HG02678 (cell line): ENCODE measurements at regions not wholly inside any gene's neighbourhood (a gene's known extent, or its start where the extent isn't known, plus 50 kb on each side); places are given as distances from the start of the nearest gene placed in this dataset.
"Not testable (repeated sequence)": the region's sequence is repeated elsewhere in the genome, so short reads cannot be mapped to it uniquely, and the experiment has no call there.

Source experiments
- ATAC-seq: cut with Tn5 transposase; IDR thresholded peaks from one replicate; pipeline ENCODE4 v1.9.1; 2021; ENCODE audit warnings: mild to moderate bottlenecking, moderate library complexity; ENCODE audit not compliant: unreplicated experiment

DNA sequence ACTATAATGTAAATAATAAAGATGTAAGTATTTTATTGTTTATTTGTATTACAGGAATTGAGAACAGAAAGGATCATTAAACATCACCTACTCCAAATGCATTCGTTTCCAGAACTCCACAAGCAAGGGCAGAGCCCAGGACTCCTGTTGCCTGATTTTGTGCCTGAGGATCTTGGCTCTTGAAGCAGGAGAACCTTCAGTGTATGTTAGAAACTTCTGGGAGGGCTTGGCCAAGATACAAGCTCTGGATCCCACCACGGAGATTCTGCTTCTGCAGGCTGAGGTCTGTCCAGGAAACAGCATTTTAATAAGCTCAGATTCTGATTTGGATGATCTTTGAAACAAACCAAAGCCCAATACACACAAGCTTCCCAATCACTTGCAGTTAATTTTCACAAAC, 142.4 kb upstream of the SOX11 start:
- ATAC-seq: no peak

DNA sequence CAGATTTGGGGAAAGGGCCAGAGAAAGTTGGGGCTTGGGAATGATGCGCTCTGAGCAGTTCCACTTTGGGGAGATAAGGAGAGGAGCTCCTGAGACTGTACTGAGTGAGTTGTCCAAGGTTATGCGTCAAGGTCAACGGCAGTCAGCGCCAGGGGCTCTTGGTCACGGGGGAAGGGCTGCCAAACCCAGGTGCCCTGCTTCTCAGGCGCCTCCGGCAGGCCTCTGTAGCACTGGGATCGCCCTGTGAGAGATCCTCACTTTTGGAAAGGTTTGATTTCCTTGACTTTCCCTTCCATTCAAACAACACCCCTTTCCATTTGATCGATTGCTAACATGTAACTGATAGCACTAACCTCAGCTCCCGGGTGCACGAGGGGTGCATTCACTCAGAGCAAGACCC, 136.5 kb upstream of the SOX11 start:
- no peak for ATAC-seq

DNA sequence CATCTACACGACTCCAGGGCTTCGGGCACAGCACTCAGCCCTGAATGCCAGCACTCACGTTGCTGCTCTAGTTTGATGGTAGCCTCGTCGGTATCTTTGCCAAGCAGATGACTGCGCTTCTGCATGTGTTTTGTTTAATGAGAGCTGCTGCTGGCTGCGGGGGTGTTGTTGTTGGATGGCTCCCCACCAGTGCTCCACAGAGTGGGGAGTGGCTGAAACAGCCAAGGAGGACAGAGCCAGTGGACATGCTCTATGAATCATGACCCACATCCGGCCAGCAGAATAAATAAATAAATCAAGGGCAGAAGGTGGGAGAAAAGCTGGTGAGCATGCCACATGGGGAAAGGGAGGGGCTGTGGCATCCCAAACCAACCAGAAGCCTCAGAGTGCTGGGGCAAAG, 131.2 kb upstream of the SOX11 start:
- no peak for ATAC-seq

DNA sequence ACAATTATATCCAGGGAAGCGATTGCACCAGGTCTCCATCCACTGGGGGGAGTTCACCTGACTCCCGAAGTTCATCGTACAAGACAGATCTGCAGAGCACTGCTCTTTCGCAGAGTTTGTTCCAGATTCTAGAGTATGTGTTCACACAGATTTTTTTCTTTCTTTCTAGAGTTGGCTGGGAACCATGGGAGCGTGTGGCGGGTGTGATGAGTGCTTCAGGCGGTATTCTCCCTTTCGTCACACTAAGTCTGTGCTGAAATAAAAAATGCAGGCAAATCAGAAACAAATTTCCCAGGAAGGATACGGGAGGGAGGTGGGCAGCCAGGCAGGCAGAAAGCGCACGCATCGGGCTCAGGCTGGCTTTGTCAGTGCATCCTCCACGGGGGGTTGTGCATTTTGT, 129.8 kb upstream of the SOX11 start:
- ATAC-seq: no peak

DNA sequence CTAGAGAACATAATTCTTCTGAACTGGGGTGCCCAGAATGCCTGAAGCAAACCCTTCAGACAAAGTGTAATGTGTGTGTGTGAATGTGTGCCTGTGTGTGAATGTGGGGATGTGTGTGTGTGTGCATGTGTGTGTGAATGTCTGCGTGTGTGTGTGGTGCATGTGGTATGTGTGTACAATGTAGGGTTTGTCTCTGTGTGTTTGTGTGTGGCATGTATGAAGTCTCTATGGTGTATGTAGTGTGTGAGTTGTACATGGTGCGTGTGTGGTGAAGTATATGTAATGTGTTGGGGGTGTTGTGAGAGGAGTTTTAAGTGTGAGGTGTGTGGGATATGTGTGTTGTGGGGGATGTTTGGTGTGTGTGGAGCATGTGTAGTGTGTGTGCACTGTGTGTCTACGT, 129.3 kb upstream of the SOX11 start:
- no peak for ATAC-seq

DNA sequence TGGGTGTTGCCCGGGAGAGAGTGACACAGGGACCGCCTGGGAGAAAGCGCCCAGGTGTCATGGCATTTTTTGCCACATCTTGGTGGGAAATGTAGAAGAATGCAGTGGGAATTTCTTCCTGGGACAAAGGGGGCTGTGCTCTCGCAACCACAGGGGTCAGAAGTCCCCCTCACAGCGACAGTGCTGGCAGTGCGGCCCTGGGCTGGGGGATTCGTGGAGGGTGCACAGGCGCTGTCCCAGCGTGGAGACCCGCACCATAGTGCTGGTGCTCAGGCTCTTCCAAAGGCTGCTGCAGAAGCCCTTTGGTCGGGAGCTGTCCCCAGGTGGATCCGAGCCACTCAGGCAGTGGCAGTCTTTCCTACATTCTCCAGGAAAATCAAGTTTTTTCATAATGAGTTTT, 128.8 kb upstream of the SOX11 start:
- no peak for ATAC-seq

DNA sequence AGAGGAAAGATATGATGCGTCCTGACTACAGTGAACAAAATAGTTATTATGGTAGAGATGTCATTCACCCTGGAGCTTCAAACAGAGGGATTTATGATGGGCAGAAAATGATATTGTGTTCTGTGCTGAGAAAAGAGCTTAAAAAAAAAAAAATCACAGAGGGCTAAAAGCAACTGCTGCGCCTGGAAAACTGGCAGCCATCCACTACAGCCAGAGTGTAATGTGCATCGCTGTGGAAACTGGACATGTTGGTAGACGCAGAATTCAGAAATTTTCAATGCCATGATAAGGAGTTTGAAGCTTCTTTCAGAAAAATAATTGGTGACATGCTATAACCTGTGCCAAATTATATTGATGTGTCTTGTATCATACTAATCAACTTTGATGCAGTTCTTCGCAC, 122.9 kb upstream of the SOX11 start:
- no peak for ATAC-seq

DNA sequence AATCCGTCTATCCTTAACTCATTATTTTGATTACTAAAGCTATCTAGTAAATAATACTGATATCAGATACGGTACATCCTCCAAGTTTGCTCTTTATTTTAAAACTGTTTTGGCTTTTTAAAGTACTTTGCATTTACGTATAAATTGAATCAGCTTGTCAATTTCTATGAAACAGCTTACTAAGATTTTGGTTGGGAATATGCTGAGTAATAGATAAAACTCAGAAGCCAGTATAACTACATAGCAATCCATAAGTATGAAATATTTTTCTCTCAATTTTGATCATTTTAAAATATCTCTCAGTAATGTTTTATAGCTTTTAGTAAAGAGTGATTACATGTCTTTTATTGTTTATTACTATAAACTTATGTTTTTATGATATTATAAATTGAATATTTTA, 116.2 kb upstream of the SOX11 start:
- no peak for ATAC-seq

DNA sequence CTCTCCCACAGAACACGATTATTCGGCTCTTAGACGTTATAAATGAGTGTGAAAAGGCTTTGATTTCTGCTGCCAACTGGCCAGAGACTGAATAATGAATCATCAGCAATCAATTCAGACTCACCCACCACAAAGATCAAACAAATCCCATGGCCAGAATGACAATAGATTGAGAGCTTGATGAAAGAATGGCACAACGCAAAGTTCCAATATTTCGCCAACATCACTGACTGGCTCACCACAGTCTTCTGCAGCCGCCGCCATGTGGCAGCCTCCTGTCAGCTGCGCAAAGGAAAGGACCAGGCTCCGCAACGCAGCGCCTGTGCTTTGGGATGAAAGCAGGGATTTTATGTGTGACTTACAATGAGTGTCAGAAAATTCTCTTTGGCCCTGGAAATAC, 104.4 kb upstream of the SOX11 start:
- no peak for ATAC-seq

DNA sequence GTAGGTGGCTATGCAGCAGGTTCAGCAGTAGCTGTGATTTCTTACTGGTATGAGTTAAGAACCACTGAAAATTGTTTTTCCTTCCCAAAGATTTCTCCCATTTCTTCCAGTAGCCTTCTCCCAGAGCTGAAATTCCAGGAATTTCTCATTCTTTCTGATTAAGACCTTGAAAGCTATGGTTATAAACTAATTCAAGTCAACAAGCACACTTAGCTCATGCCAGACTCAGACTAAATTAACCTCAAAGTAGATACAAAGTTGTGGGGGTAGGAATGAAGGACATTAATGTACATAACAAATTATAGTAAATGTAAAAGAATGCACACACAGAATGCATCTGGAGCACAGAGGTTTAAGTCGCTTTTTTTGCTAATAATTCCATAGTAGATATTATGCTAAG, 103.6 kb upstream of the SOX11 start:
- no peak for ATAC-seq

DNA sequence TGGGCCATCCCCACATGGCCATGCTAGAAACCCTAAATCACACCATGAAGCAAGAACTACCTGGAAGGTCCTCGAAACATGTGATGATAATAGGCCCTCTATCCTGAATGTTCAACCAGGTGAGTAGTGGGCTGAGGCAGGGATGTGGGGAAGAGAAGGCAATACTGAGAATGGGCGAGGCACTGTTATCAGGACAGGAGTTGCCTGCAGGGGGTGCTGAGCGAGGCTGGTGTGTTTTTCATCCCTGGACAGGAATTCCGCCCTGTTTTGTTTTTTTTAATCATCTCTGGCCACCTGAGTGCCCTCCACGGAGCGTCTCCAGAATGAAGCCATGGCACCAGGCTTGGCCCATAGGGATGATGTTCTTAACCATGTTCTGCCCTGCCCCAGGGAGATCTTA, 103.0 kb upstream of the SOX11 start:
- ATAC-seq: no peak

DNA sequence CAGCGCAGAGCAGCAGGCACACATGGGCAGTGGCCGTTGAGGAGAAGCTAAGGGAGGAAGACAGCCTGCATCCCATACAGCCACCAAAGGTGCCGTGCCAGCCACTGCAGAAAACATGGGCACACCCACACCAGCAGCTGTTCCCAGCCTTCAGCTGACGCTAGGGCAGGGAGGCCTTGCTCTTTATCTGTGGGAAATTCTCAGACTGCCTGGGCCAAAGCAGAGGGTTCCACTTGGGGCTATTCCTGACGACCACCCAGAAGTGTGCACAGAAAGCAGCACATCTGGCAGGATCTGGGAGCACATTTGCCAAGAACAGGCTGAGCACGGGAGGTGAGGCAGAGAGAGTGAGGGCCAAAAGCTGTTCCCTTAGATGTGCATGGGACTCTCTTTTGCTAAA, 101.3 kb upstream of the SOX11 start:
- ATAC-seq: no peak

DNA sequence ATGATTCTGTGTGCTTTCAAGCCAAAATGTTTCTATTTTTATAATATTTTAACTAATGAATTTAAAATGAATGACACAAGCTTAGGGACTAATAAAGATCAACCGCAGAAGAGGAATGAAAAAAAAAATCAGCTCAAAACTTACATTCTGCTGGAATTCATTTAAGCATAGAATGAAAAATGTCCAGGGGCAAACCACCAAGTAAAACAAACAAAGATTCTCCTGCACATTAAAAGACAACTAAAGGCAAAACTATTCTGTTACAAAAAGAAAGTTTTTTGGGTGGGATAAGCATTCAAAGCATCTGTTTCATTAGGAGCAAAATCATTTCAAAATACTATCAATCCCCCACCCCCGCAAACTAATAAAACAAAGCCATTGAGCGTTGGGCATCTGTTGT, 99.3 kb upstream of the SOX11 start:
- ATAC-seq: no peak

DNA sequence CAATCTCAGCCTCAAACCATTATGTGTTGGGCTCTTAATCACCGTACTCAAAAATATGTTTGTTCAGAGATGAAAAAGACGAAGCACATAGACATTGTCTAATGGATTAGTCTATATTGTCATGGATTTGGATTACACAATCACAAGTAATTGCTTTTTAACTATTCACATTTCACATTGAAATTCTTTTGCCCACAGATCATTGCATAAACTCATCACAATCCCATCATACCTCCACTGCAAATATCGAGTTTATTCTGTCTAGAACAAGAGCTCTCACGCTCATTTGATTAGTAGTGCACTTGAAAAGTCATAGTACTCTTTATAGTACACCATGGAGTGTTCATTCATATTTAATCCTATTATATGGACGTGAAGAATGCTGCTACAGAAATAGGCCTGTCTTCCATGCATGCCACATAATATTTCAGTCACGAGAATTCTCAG, 97.9 kb upstream of the SOX11 start:
- no peak for ATAC-seq

DNA sequence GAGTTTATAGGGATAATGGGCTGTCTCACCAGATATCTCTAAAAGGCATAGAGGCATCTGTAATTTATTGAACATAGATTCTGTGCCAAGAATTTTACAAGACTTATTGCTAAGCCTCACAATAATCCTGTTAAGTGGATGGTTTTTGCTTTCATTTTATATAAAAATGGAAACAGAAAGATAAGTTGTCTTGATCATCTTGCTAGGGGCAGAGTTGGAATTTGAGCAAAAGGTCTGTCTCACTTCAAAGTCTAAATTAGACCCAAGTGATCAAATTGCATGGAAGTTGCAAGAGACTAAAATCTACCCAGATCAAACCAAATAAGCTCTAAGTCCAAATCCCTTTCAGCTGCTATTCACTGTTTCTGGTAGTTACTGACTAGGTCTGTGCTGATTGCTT, 95.3 kb upstream of the SOX11 start:
- no peak for ATAC-seq

DNA sequence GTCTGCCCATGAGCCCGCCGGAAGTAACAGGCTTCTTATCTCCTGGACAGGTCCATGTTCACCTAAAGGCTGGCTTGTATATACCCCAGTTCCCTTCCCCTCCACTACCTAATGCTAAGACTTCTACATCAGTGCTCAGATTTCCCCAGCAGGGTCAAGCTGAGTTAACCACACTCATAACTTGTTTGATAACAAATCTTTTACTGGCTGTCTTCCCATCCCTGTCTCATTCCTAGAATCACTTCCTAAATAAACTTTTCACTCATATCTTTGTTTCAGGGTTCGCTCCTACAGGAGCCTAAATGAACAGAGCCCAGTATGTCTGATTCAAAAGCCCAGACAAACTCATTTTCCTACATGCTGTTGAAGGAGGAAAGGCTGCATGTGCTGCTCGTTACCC, 94.0 kb upstream of the SOX11 start:
- no peak for ATAC-seq

DNA sequence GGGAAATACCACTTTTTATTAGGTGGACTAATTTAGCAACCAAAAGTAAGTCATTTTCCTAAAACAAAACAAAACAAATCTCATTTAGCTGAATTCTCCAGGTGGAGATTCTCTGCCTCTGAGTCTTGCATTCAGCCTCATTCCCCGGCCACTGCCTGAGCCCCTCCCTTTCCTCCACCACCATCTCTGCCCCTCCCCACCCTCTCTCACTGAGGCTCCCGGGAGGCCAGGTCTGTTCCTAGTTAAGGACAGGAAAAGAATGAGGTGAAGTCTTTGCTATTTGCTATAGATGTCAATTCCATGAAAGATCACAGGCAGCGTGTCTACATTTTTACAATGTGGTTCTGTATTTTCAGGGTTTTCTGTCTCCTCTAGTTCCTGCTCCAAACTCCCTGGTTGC, 83.0 kb upstream of the SOX11 start:
- ATAC-seq: no peak

DNA sequence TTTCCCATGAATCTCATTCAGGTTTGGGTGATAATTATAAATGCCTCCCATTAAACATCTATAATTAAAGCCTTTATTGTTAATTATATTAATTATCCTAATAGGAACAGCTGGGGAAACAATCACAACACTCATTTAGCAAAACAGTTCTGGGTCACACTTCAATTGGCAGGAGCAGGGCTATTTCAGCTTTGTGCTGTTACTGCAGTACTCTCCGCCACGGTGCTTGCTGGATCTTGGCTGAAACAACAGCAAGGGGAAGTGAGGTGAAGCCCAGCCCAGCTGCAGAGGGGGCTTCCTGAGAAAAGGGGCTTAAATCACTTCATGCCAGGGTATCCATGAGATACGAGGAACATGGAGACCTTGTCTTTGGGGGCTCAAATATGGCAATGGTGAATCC, 79.5 kb upstream of the SOX11 start:
- ATAC-seq: no peak

DNA sequence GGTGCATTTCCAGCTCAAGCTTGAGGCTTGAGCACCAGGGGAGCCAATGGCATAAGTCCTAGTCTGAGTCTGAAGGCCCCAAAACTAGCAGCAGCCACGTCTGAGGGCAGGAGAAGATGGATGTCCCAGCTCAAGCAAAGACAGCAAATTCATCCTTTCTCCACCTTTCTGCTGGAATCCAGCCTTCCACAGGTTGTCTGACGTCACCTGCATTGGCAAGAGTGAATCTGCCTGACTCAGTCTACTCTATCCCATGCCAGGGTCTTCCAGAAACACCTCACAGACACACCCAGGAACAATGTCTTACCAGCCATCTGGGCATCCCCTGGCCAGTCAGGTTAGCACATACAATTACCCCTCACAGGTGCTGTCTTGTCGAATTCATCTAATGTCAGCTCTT, 76.2 kb upstream of the SOX11 start:
- no peak for ATAC-seq

DNA sequence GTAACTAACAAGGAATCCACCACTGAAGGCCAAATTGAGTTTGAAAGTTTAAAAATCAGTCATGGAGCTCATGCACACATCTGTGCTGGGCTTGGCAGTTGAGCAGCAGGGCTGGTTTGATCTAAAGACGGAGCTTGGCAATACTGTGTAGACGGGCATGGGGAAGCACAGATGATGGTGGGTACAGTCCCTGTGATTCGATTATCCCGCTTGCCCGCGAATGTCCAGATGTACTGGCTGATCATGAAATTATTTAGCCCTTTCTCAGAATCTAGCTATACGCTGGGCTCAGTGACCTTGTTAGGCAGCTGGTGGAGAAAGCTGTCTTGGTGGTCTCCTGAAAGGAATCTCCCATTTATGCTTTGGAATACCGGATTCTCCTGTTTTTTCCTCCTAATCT, 74.8 kb upstream of the SOX11 start:
- ATAC-seq: no peak

DNA sequence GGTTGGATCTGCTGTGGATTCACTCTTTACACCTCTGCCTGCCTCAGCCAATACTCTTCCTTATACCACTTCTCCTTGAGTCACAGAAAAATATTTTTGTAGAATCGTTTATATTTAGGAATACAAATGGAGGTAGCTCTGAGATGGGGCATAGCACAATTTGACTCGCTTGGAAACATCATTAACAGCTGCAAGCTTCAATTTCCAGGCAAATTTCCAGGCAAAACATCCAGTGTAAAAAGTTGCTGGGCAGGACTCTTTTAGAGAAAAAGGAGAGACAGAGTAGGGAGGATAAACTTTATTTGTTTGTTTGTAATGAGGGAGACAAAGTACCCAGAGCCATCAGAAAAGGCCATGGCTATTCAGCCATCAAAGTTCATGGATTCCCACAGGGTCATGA, 74.4 kb upstream of the SOX11 start:
- no peak for ATAC-seq

DNA sequence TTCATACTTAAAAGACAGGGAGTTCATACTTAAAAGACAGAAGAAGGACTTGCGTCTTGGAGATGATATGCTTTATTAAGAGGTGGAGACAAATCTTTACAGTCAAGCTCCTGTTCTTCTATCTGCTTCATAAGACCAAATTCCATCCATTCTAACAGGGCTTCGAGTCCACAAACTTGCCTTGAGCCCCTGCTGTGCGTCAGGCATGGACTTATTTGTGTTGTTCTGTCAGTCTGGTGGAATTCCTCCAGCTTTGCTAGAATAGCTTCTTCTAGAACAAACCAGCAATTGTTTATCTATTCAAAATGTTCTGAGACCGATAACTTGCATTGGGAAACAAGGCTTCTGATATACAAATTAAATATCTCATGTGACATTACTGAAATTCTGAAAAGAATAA, 73.9 kb upstream of the SOX11 start:
- no peak for ATAC-seq

DNA sequence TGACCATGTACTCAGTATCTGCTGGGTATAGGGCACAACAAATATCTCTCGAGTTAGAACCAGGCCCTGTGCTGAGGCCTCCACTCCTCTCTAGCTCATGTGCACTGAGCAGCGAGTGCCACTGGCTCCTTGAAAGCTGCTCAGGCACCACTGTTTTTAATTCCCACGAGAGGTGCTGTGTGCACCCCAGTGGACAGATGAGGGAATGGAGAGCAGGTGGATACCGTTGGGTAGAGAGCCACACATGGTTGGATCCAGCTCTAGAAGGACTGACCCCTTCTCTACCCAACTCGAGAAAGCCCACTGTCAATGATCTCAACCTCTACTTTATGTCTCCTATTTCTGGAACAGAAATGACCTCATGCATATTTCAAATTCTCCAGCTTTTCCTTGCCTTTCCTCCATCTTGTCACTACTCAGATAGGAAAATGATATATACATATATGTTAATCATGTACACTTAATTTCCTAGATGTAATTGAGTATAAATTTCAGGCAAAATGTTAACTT, 66.6 kb upstream of the SOX11 start:
- ATAC-seq: not testable (repeated sequence)

DNA sequence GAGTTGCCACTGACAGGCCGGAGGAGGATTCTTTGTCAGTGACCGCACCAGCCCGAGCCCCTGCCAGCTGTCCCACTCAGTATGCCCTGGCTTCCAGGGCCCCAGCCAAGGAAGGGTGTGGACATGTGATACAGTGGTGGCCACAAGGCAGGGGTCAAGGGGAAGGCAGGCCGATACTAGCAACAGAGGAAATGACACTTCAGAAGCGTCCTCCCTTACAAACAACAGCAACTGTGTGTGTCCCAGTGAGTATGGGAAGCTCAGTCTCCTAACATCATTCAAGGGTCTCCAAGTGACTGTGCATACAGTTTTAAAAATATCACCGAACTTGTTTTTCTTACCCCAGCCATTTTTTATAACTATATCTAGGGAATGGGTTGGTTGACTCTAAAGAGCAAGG, 63.7 kb upstream of the SOX11 start:
- not testable (repeated sequence) for ATAC-seq
